ENCODE measurements at regions not wholly inside any gene's neighbourhood (a gene's known extent, or its start where the extent isn't known, plus 50 kb on each side); places are given as distances from the start of the nearest gene placed in this dataset.

GRCh38 chr14:98614741-98615140 is 657.3 kb downstream of the BCL11B start:
- TF ChIP-seq CTCF (conservative IDR thresholded peaks at IDR 0.05 in 1 of 2, IDR thresholded peaks at IDR 0.05 in 1 of 2; ENCODE audit: extremely low read depth in 1 of 2, insufficient read depth in 1 of 2, low read depth in 1 of 2, low read length in 2 of 2) (no peak), EZH2 (IDR thresholded peaks at IDR 0.05; ENCODE audit: borderline replicate concordance, low read length) (no peak)

Measured in mammary epithelial cell (primary cell).